Uterus (tissue), 3 donors: ENCODE measurements at regions not wholly inside any gene's neighbourhood (a gene's known extent, or its start where the extent isn't known, plus 50 kb on each side); places are given as distances from the start of the nearest gene placed in this dataset.

Source experiments
- DNase-seq, 2 donors: peaks; one replicate each; pipeline ENCODE4 v3.0.0-alpha.2; 2019 to 2020
- H3K27ac ChIP-seq, 2 donors: fragments of 200-600 bp; sonication (generic); 1 replicate in 1 of 2; 2 replicates in 1 of 2; pipeline ENCODE4 v1.5.1; 2016 to 2018
- H3K27me3 ChIP-seq, 2 donors: fragments of 200-600 bp; sonication (generic); one replicate each; pipeline ENCODE4 v1.5.1; 2018 to 2019; ENCODE audit warnings: control low read depth in 1 of 2
- H3K36me3 ChIP-seq, 2 donors: fragments of 200-600 bp; sonication (generic); one replicate each; pipeline ENCODE4 v1.5.1; 2019; ENCODE audit warnings: control low read depth in 1 of 2
- H3K4me1 ChIP-seq, 2 donors: fragments of 200-600 bp; sonication (generic); one replicate each; pipeline ENCODE4 v1.5.1; 2018 to 2019; ENCODE audit warnings: control low read depth in 1 of 2
- H3K4me3 ChIP-seq, 2 donors: fragments of 200-600 bp; sonication (generic); 1 replicate in 1 of 2; 2 replicates in 1 of 2; pipeline ENCODE4 v1.5.1; 2018 to 2019; ENCODE audit warnings: mild to moderate bottlenecking in 1 of 2
- H3K9me3 ChIP-seq, 2 donors: fragments of 200-600 bp; sonication (generic); one replicate each; pipeline ENCODE4 v1.5.1; 2019; ENCODE audit warnings: control low read depth in 1 of 2
- CTCF ChIP-seq, 4 experiments: fragments of 200-600 bp in 2 of 4; fragments of 450-650 bp in 2 of 4; sonication (generic) in 2 of 4; IDR thresholded peaks; one replicate each; pipeline ENCODE4 v1.5.1; 2016 to 2019; ENCODE audit warnings: antibody characterized with exemption in 4 of 4, mild to moderate bottlenecking in 2 of 4, moderate library complexity in 1 of 4
- POLR2A ChIP-seq, 2 donors: fragments of 450-650 bp; IDR thresholded peaks; one replicate each; pipeline ENCODE4 v1.6.1; 2016; ENCODE audit warnings: antibody characterized with exemption in 2 of 2, mild to moderate bottlenecking in 1 of 2, moderate library complexity in 1 of 2
- intact Hi-C: fragments of 100-400 bp; cut with DNase I; formaldehyde crosslinking; loops from one replicate; pipeline ENCODE4 v1.15.1; 2023; ENCODE audit warnings: low total_unique reads
- donor health status: DM: yes; HTN: yes; CAD: no.

GRCh38 chr3:150309257-150309542 is 98.9 kb upstream of the TSC22D2 start:
- DNase-seq: no peak
- Histone ChIP-seq H3K9me3 (no peaks in the 10 kb centered on the region), H3K27me3 (no peaks in the 10 kb centered on the region), H3K4me3 (no peak overlapping the region), H3K36me3 (no peaks in the 10 kb centered on the region), H3K4me1 (no peaks in the 10 kb centered on the region), H3K27ac (no peak overlapping the region)
- no peak for TF ChIP-seq POLR2A (IDR thresholded peaks at IDR 0.05)
- no peak for TF ChIP-seq CTCF (IDR thresholded peaks at IDR 0.05)
- intact Hi-C loops: no loop called here

- Histone ChIP-seq H3K27ac (peak overlapping the region in 1 of 2 donors; percentile 36), H3K4me3 (no peak overlapping the region), H3K27me3 (no peaks in the 10 kb centered on the region), H3K4me1 (no peaks in the 10 kb centered on the region), H3K9me3 (no peaks in the 10 kb centered on the region), H3K36me3 (no peaks in the 10 kb centered on the region)
- intact Hi-C loops: no loop called here
- DNase-seq: no peak
- no peak for TF ChIP-seq CTCF (IDR thresholded peaks at IDR 0.05)
- TF ChIP-seq POLR2A (IDR thresholded peaks at IDR 0.05): no peak
These were observed 99.4 kb upstream of the TSC22D2 start for GRCh38 chr3:150308481-150309256.

- Histone ChIP-seq H3K4me1 (no peaks in the 10 kb centered on the region), H3K4me3 (no peak overlapping the region), H3K27ac (peak overlapping the region in 1 of 2 donors; percentile 36), H3K27me3 (no peaks in the 10 kb centered on the region), H3K9me3 (no peaks in the 10 kb centered on the region), H3K36me3 (no peaks in the 10 kb centered on the region)
- TF ChIP-seq CTCF (IDR thresholded peaks at IDR 0.05): no peak
- intact Hi-C loops: no loop called here
- no peak for DNase-seq
These were observed 100.1 kb upstream of the TSC22D2 start for GRCh38 chr3:150308037-150308319.

- Histone ChIP-seq H3K36me3 (no peaks in the 10 kb centered on the region), H3K4me3 (no peak overlapping the region), H3K27ac (peak overlapping the region in 1 of 2 donors; percentile 36), H3K4me1 (no peaks in the 10 kb centered on the region), H3K9me3 (no peaks in the 10 kb centered on the region), H3K27me3 (no peaks in the 10 kb centered on the region)
- TF ChIP-seq POLR2A (IDR thresholded peaks at IDR 0.05): no peak
- intact Hi-C loops: no loop called here
- no peak for DNase-seq
These were observed 100.6 kb upstream of the TSC22D2 start for GRCh38 chr3:150307311-150308036.

- no peak for DNase-seq
- intact Hi-C loops: no loop called here
- H3K27me3 ChIP-seq: no peaks in the 10 kb centered on the region
- TF ChIP-seq POLR2A (IDR thresholded peaks at IDR 0.05) (no peak), CTCF (IDR thresholded peaks at IDR 0.05) (no peak)
- H3K36me3 ChIP-seq: no peaks in the 10 kb centered on the region
- H3K4me3 ChIP-seq: no peak overlapping the region
- no peaks in the 10 kb centered on the region for H3K9me3 ChIP-seq
- no peak overlapping the region for H3K27ac ChIP-seq
- no peaks in the 10 kb centered on the region for H3K4me1 ChIP-seq
These were observed 101.2 kb upstream of the TSC22D2 start for GRCh38 chr3:150306906-150307305.
